Astrocyte of the spinal cord (primary cell): ENCODE measurements at regions not wholly inside any gene's neighbourhood (a gene's known extent, or its start where the extent isn't known, plus 50 kb on each side); places are given as distances from the start of the nearest gene placed in this dataset.

Experiments used
- DNase-seq: peaks from one replicate; pipeline ENCODE4 v3.0.0; 2011; ENCODE audit warnings: low read depth, low spot score
- H3K4me3 ChIP-seq: 2 replicates; pipeline ENCODE4 v1.5.1; 2011; ENCODE audit warnings: low read depth, mild to moderate bottlenecking, low read length, moderate library complexity
- CTCF ChIP-seq: IDR thresholded peaks from 2 replicates; pipeline ENCODE4 v1.5.1; 2012; ENCODE audit warnings: low read depth, mild to moderate bottlenecking, low read length, inconsistent platforms
- in situ Hi-C: cut with HindIII; loops from 2 replicates; pipeline ENCODE4 v1.10.0; 2017; ENCODE audit warnings: low sequenced_read_pairs

- no peak for DNase-seq
- no peak overlapping the region for H3K4me3 ChIP-seq
- no peak for TF ChIP-seq CTCF
- in situ Hi-C loops, result no loop called here
These were observed 137.3 kb upstream of the ZNF507 start for GRCh38 chr19:32208060-32208459.

GRCh38 chr19:32219392-32219791 is 126.0 kb upstream of the ZNF507 start:
- no peak for DNase-seq
- no peak for TF ChIP-seq CTCF
- in situ Hi-C loops, result no loop called here
- H3K4me3 ChIP-seq, result no peak overlapping the region

GRCh38 chr19:32219881-32220472 is 125.4 kb upstream of the ZNF507 start:
- no peak for TF ChIP-seq CTCF
- DNase-seq, result no peak
- no peak overlapping the region for H3K4me3 ChIP-seq
- in situ Hi-C loops, result no loop called here

GRCh38 chr19:32220951-32221350 is 124.5 kb upstream of the ZNF507 start:
- no peak overlapping the region for H3K4me3 ChIP-seq
- in situ Hi-C loops, result no loop called here
- no peak for TF ChIP-seq CTCF
- no peak for DNase-seq

GRCh38 chr19:32222556-32222955 is 122.9 kb upstream of the ZNF507 start:
- TF ChIP-seq CTCF, result no peak
- DNase-seq, result no peak
- no peak overlapping the region for H3K4me3 ChIP-seq
- in situ Hi-C loops, result no loop called here

GRCh38 chr19:32223106-32223505 is 122.3 kb upstream of the ZNF507 start:
- H3K4me3 ChIP-seq, result no peak overlapping the region
- no peak for DNase-seq
- TF ChIP-seq CTCF, result no peak
- in situ Hi-C loops, result no loop called here
